NCI-H82 (cell line): ENCODE measurements at regions not wholly inside any gene's neighbourhood (a gene's known extent, or its start where the extent isn't known, plus 50 kb on each side); places are given as distances from the start of the nearest gene placed in this dataset.
A peak's percentile ranks its signal among the peaks of the same experiment; 100 is the strongest.
"Not testable (repeated sequence)": the region's sequence is repeated elsewhere in the genome, so short reads cannot be mapped to it uniquely, and the experiment has no call there.

Source experiments
- DNase-seq: peaks from one replicate; lab custom pipeline; 2025; lab: John Stamatoyannopoulos, UW

GRCh38 chr14:106355007-106355791 is 828.8 kb downstream of the TMEM121 start:
- DNase-seq, result not testable (repeated sequence)

GRCh38 chr14:106355881-106356642 is 829.7 kb downstream of the TMEM121 start:
- not testable (repeated sequence) for DNase-seq

GRCh38 chr14:106356643-106356930 is 830.2 kb downstream of the TMEM121 start:
- DNase-seq, result not testable (repeated sequence)

- DNase-seq, result not testable (repeated sequence)
Measured at GRCh38 chr14:106359157-106359887, 832.9 kb downstream of the TMEM121 start.

- not testable (repeated sequence) for DNase-seq
Measured at GRCh38 chr14:106365371-106365770, 839.0 kb downstream of the TMEM121 start.

DNA sequence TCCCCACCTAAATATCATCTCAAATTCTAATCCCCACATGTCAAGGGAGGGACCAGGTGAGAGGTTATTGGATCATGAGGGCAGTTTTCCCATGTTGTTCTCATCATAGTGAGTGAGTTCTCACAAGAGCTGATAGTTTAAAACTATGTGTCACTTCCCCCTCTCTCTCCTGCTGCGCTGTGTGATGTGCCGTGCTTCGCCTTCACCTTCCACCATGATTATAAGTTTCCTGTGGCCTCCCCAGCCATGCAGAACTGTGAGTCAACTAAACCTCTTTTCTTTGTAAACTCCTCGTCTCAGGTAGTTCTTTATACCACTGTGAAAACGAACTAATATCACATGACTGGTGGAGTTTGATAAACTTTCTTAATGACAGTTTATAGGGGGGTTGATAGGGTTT is 839.5 kb downstream of the TMEM121 start:
- not testable (repeated sequence) for DNase-seq

DNA sequence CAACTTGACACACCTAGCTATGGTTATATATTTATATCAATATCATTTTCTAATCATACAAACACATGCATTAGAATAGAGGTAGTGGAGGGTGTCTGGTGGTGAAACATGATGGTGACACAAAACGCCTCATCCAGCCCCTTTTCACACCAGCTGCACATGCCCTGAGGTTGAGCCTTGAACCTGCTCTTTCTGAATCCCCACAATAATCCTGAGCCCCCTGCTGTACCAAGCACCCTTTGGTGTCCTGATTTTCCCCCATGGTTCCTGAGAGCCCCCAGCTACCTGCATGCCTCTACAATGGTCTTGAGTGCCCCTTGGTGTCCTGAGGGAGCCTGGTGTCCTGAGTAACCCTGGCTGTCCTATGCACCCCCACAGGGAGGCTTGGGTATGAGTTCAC is 840.6 kb downstream of the TMEM121 start:
- DNase-seq, result not testable (repeated sequence)

GRCh38 chr14:106369456-106369855 is 843.1 kb downstream of the TMEM121 start:
- DNase-seq, result not testable (repeated sequence)

DNA sequence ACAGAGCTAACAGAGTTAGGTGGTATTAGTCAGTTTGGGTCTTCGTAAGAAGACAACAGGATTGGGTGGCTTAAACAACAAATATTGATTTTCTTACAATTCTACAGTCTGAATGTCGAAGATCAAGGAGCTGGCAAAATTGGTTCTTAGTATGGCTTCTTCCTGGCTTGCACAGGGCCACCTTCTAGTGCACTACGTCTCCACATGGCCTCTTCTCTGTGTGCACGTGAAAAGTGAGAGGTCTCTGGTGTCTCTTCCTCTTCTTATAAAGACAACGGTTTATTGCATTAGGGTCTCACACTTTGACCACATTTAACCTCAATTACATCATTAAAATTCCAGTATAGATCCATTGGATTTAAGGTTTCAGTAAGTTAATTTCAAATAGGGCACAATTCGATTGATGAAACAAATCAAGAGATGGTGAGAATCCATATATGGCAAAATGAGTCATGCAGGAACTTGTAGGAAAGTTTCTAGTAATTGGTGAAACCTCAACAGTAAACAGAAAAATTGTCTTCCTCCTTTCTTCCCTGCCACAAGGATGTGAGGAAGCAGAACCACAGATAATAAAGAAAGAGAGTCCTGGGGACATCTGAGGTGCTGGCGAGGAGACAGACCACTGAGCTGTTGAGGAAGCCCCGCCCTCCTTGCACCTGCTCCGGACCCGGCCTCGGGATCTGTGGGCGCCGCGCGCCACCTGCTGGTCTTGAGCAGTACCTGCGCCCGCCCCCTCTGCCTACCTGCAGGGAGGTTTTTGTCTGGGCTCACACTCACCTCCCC is 846.7 kb downstream of the TMEM121 start:
- DNase-seq, result peak; percentile 57

DNA sequence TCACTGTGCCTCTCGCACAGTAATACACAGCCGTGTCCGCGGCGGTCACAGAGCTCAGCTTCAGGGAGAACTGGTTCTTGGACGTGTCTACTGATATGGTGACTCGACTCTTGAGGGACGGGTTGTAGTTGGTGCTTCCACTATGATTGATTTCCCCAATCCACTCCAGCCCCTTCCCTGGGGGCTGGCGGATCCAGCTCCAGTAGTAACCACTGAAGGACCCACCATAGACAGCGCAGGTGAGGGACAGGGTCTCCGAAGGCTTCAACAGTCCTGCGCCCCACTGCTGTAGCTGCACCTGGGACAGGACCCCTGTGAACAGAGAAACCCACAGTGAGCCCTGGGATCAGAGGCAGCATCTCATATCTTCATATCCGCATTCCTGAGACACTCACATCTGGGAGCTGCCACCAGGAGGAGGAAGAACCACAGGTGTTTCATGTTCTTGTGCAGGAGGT is 847.3 kb downstream of the TMEM121 start:
- DNase-seq, result not testable (repeated sequence)

DNA sequence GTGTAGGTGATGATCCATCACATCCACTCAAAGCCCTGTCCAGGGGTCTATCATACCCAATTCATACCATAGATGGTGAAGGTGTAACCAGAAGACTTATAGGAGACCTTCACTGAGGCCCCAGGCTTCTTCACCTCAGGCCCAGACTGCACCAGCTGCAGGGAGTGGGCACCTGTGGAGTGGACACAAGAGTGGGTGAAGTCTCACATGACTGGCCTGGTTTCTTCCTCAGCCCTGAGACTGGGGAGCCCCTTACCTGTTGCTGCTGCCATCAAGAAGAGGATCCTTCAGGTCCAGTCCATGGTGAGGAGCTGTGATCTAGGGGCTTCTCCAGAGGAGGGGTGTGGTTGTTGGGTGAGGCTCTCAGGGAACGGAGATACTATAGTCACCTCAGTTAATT is 851.0 kb downstream of the TMEM121 start:
- no peak for DNase-seq

DNA sequence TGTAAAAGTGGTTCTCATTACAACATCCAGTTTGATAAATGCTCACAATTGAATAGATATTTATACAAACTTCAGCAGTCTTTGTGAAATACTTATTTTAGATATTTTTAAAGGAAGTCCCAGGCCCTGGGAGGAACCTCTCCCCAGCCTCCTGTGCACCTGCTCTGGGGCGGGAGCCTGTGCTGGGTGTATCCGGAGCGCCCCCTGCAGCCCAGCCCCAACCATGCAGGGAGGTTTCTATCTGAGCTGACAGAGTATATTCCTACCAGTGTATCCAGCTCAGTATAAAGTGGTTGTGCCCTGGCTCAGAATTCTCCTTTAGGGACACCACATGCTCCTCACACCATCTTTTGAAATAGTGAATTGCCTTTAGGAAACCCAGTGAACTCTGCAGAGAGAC is 851.8 kb downstream of the TMEM121 start:
- no peak for DNase-seq

- no peak for DNase-seq
Measured at GRCh38 chr14:106380740-106381139, 854.4 kb downstream of the TMEM121 start.

GRCh38 chr14:106389186-106389585 is 862.8 kb downstream of the TMEM121 start:
- not testable (repeated sequence) for DNase-seq

- no peak for DNase-seq
Measured at GRCh38 chr14:106390401-106390800, 864.0 kb downstream of the TMEM121 start.

GRCh38 chr14:106390947-106391346 is 864.6 kb downstream of the TMEM121 start:
- DNase-seq, result no peak

DNA sequence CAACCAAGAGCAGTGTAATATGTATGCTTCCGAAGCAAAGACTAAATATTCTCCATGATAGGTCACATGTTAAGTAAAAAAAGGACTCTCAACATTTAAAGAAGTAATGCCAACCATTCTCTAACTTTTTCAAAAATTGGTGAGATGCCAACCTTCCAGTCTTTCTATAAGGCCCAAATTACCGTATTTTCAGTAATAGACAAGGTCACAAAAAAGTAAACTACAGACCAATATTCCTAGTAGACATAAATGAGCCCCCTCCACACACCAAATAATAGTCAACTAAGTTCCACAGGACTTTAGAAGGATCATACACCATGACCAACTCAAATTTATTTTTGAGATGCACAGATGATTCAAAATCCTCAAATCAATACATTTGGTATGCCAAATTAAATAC is 867.4 kb downstream of the TMEM121 start:
- DNase-seq, result no peak

- DNase-seq, result no peak
Measured at GRCh38 chr14:106395456-106396050, 869.2 kb downstream of the TMEM121 start.

- no peak for DNase-seq
Measured at GRCh38 chr14:106396999-106397398, 870.6 kb downstream of the TMEM121 start.

DNA sequence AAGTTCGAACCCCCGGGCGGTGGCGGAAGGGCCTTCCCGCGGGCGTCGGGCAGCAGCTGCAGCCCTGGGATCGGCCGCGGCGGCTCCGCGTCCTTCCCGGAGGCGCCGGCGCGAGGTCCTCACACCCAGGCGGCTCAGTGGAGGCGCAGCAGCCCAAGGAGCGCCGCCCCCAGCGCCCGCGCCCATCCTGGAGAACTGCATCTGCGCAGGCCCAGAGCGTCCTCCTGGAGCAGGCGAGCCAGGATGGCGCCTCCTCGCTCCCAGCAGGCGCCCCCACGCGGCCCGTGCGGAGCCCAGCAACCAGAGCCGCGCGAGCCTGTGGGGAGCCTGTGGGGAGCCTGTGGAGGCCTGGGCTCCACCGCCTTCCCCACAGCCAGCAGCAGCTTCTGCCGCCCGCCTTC is 872.5 kb downstream of the TMEM121 start:
- peak; percentile 22 for DNase-seq

GRCh38 chr14:106401316-106401715 is 874.9 kb downstream of the TMEM121 start:
- DNase-seq, result not testable (repeated sequence)
